Lower lobe of right lung (tissue), 2 donors: ENCODE measurements at regions not wholly inside any gene's neighbourhood (a gene's known extent, or its start where the extent isn't known, plus 50 kb on each side); places are given as distances from the start of the nearest gene placed in this dataset.
A peak's percentile ranks its signal among the peaks of the same experiment; 100 is the strongest.

Experiments
- ATAC-seq, 2 donors: fragments of 200-7000 bp; cut with Tn5 transposase; one replicate each; pipeline ENCODE4 v1.9.1; 2020 to 2022; ENCODE audit warnings: mild to moderate bottlenecking in 2 of 2, moderate library complexity in 2 of 2
- DNase-seq: peaks from one replicate; pipeline ENCODE4 v3.0.0-alpha.2; 2020
- H3K27ac ChIP-seq: fragments of 200-600 bp; one replicate; pipeline ENCODE4 v1.8.0; 2022
- H3K27me3 ChIP-seq: fragments of 200-600 bp; one replicate; pipeline ENCODE4 v1.8.0; 2022; ENCODE audit warnings: low read depth
- H3K36me3 ChIP-seq: fragments of 200-600 bp; one replicate; pipeline ENCODE4 v1.8.0; 2022; ENCODE audit warnings: mild to moderate bottlenecking
- H3K4me1 ChIP-seq: fragments of 200-600 bp; one replicate; pipeline ENCODE4 v1.8.0; 2022
- H3K4me3 ChIP-seq: fragments of 200-600 bp; one replicate; pipeline ENCODE4 v1.8.0; 2022; ENCODE audit warnings: mild to moderate bottlenecking
- H3K9me3 ChIP-seq: fragments of 200-600 bp; one replicate; pipeline ENCODE4 v1.8.0; 2022
- intact Hi-C: fragments of 100-400 bp; cut with DNase I; formaldehyde crosslinking; loops from one replicate; pipeline ENCODE4 v1.11.0; 2022
- TF ChIP-seq, protein P1 (sequence below): fragments of 200-600 bp; IDR thresholded peaks from one replicate; pipeline ENCODE4 v1.8.0; 2022; ENCODE audit warnings: antibody characterized with exemption, mild to moderate bottlenecking
- donor health status: DM: no; HTN: yes; CAD: no; lungs with severe emphysema.

DNA sequence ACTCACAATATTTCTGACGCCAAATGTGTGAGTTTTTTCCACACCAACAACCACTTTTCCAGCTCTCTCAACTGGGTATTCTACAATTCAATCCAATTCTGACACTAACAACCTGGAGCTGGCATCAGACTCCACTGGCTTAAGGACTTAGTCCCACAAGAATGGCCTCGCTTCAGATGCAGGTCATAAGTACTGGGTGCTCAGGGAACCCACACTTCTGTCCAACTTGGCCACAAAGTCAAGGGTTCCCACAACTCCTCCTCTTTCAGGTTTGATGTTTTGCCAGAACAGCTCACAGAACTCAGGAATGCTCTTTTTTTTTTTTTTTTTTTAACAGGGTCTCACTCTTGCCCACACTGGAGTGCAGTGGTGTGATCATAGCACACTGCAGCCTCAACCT, 56.1 kb upstream of the TMC5 start:
- intact Hi-C loops = no loop called here
- peak in 1 of 2 donors; percentile 67 for ATAC-seq
- no peak overlapping the region for H3K4me3 ChIP-seq

DNA sequence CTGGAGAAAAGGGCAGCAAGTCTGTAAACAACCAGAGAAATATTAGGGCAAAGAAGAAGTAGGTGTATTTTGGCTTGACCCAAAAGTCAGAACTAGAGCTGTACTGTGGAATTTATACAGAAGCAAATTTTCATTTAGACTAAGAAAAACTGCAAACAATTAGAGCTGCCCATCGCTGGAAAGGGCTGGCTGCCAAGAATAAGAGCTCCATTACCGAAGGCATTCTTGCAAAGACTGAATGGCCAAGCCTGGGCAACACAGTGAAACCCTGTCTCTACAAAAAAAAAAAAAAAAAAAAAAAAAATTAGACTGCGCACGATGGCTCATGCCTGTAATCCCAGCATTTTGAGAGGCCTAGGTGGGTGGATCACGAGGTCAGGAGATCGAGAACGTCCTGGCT, 53.9 kb upstream of the TMC5 start:
- Histone ChIP-seq H3K9me3 (no peaks in the 10 kb centered on the region), H3K27ac (no peak overlapping the region), H3K27me3 (no peaks in the 10 kb centered on the region), H3K4me1 (no peaks in the 10 kb centered on the region), H3K4me3 (no peak overlapping the region), H3K36me3 (no peaks in the 10 kb centered on the region)
- TF ChIP-seq, protein P1, sequence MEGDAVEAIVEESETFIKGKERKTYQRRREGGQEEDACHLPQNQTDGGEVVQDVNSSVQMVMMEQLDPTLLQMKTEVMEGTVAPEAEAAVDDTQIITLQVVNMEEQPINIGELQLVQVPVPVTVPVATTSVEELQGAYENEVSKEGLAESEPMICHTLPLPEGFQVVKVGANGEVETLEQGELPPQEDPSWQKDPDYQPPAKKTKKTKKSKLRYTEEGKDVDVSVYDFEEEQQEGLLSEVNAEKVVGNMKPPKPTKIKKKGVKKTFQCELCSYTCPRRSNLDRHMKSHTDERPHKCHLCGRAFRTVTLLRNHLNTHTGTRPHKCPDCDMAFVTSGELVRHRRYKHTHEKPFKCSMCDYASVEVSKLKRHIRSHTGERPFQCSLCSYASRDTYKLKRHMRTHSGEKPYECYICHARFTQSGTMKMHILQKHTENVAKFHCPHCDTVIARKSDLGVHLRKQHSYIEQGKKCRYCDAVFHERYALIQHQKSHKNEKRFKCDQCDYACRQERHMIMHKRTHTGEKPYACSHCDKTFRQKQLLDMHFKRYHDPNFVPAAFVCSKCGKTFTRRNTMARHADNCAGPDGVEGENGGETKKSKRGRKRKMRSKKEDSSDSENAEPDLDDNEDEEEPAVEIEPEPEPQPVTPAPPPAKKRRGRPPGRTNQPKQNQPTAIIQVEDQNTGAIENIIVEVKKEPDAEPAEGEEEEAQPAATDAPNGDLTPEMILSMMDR = no peak
- intact Hi-C loops = no loop called here
- DNase-seq (no peak), ATAC-seq (no peak)

More for the DNA sequence above, 56.1 kb upstream of the TMC5 start:
- Histone ChIP-seq H3K4me1 (no peaks in the 10 kb centered on the region), H3K27me3 (no peaks in the 10 kb centered on the region), H3K36me3 (no peaks in the 10 kb centered on the region), H3K9me3 (no peaks in the 10 kb centered on the region), H3K27ac (no peak overlapping the region)
- no peak for DNase-seq
- TF ChIP-seq, protein P1 = no peak

DNA sequence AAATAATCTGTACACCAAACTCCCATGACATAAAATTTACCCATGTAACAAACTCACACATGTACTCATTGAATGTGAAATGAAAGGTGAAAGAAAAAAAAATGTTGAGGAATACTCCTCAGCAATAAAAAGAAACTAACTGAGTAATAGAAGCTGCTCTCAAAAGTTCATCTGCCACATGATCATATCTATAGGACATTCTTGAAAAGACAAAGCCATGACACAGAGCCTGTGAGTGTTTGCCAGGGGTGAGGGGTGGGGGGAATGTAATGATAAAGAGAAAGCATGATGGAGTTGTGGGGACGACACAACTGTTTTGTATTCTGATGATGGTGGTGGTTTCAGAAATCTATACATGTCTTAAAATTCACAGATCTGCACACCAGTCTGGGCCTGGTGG, 52.2 kb upstream of the TMC5 start:
- H3K36me3 ChIP-seq = no peaks in the 10 kb centered on the region
- intact Hi-C loops = no loop called here
- no peaks in the 10 kb centered on the region for H3K27me3 ChIP-seq
- DNase-seq (no peak), ATAC-seq (no peak)
- no peak overlapping the region for H3K4me3 ChIP-seq
- TF ChIP-seq, protein P1 = no peak
- no peaks in the 10 kb centered on the region for H3K4me1 ChIP-seq
- no peak overlapping the region for H3K27ac ChIP-seq
- H3K9me3 ChIP-seq = no peaks in the 10 kb centered on the region

DNA sequence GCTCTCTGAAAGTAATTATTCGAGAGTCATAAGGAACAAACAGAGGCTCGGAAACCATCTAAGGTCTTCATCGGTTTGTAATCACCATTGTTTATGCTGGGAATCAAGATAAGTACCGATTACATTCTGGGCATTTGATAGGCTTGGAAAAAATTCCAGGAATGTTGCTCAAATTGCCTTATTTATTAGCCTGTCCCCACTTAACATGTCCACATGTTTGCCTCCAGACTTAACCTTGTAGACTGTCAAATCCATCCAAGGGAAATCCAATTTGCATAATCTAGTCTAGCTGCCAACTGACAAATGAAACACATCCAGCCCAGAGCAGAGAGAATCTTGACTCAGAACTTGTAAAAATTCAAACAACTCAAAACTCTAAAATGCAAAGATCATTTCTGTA, 51.3 kb upstream of the TMC5 start:
- DNase-seq (no peak), ATAC-seq (no peak)
- H3K9me3 ChIP-seq = no peaks in the 10 kb centered on the region

DNA sequence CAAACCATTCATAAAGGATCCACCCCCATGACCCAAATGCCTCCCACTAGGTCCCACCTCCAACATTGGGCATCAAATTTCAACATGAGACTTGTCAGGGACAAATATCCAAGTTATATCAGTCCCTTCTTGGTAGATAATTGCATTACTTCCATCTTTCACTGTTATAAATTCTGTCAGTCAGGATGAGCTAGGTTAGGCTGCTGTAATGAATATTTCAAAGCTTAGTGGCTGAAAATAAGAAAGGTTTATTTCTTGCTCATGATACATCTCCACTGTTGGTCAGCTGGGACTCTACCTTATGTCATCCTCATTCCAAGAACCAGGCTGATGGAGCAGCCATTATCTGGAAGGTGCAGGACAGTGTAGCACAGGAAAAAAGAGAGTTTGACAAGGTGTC, 50.3 kb upstream of the TMC5 start:
- no peak for DNase-seq

More for the DNA sequence above, 51.3 kb upstream of the TMC5 start:
- intact Hi-C loops = no loop called here
- Histone ChIP-seq H3K4me3 (no peak overlapping the region), H3K36me3 (no peaks in the 10 kb centered on the region), H3K27ac (no peak overlapping the region), H3K4me1 (no peaks in the 10 kb centered on the region), H3K27me3 (no peaks in the 10 kb centered on the region)
- TF ChIP-seq, protein P1 = no peak

More for the DNA sequence above, 50.3 kb upstream of the TMC5 start:
- intact Hi-C loops = no loop called here
- Histone ChIP-seq H3K27ac (no peak overlapping the region), H3K4me3 (no peak overlapping the region), H3K9me3 (no peaks in the 10 kb centered on the region), H3K36me3 (no peaks in the 10 kb centered on the region), H3K4me1 (no peaks in the 10 kb centered on the region), H3K27me3 (no peaks in the 10 kb centered on the region)
- TF ChIP-seq, protein P1 = no peak
- ATAC-seq = no peak
